Putamen (tissue), 1 donor: ENCODE measurements at regions not wholly inside any gene's neighbourhood (a gene's known extent, or its start where the extent isn't known, plus 50 kb on each side); places are given as distances from the start of the nearest gene placed in this dataset.
A peak's percentile ranks its signal among the peaks of the same experiment; 100 is the strongest.

ENCODE experiments used
- DNase-seq: peaks from one replicate; pipeline ENCODE4 v3.0.0-alpha.2; 2016; ENCODE audit warnings: low spot score

GRCh38 chr13:39244561-39245230, 206.4 kb downstream of the NHLRC3 start:
- no peak for DNase-seq

GRCh38 chr13:39245688-39246087, 207.4 kb downstream of the NHLRC3 start:
- DNase-seq = no peak

- DNase-seq = no peak
Measured at GRCh38 chr13:39249982-39250381, 211.7 kb downstream of the NHLRC3 start.

- no peak for DNase-seq
Measured at GRCh38 chr13:39250440-39250839, 212.2 kb downstream of the NHLRC3 start.

GRCh38 chr13:39251340-39251739, 213.1 kb downstream of the NHLRC3 start:
- DNase-seq = no peak

GRCh38 chr13:39253774-39254173, 215.5 kb downstream of the NHLRC3 start:
- no peak for DNase-seq

GRCh38 chr13:39254601-39255000, 216.3 kb downstream of the NHLRC3 start:
- DNase-seq = no peak

GRCh38 chr13:39257642-39258041, 219.4 kb downstream of the NHLRC3 start:
- no peak for DNase-seq

- DNase-seq = no peak
Measured at GRCh38 chr13:39259371-39260140, 221.3 kb downstream of the NHLRC3 start.

GRCh38 chr13:39263033-39263432, 224.8 kb downstream of the NHLRC3 start:
- DNase-seq = peak; percentile 65

- no peak for DNase-seq
Measured at GRCh38 chr13:39263531-39263930, 225.3 kb downstream of the NHLRC3 start.

GRCh38 chr13:39266426-39266825, 228.2 kb downstream of the NHLRC3 start:
- no peak for DNase-seq

- DNase-seq = no peak
Measured at GRCh38 chr13:39268398-39268797, 230.1 kb downstream of the NHLRC3 start.

- no peak for DNase-seq
Measured at GRCh38 chr13:39269004-39269403, 230.7 kb downstream of the NHLRC3 start.

- no peak for DNase-seq
Measured at GRCh38 chr13:39269411-39269810, 231.2 kb downstream of the NHLRC3 start.

GRCh38 chr13:39272994-39273393, 234.7 kb downstream of the NHLRC3 start:
- DNase-seq = no peak

GRCh38 chr13:39273953-39274738, 235.9 kb downstream of the NHLRC3 start:
- no peak for DNase-seq

GRCh38 chr13:39274739-39275325, 236.6 kb downstream of the NHLRC3 start:
- no peak for DNase-seq

GRCh38 chr13:39279077-39279476, 240.8 kb downstream of the NHLRC3 start:
- no peak for DNase-seq

GRCh38 chr13:39281539-39282150, 243.4 kb downstream of the NHLRC3 start:
- DNase-seq = no peak

- DNase-seq = no peak
Measured at GRCh38 chr13:39282400-39282972, 244.2 kb downstream of the NHLRC3 start.

- DNase-seq = no peak
Measured at GRCh38 chr13:39283072-39283471, 244.8 kb downstream of the NHLRC3 start.
